Putamen (tissue), 1 donor: ENCODE measurements at regions not wholly inside any gene's neighbourhood (a gene's known extent, or its start where the extent isn't known, plus 50 kb on each side); places are given as distances from the start of the nearest gene placed in this dataset.
"Not testable (repeated sequence)": the region's sequence is repeated elsewhere in the genome, so short reads cannot be mapped to it uniquely, and the experiment has no call there.

Experiments used
- DNase-seq: peaks from one replicate; pipeline ENCODE4 v3.0.0-alpha.2; 2016; ENCODE audit warnings: low spot score

- DNase-seq: no peak
Measured at GRCh38 chr6:144535630-144536029, 250.5 kb downstream of the UTRN start.

GRCh38 chr6:144536079-144536478, 250.9 kb downstream of the UTRN start:
- no peak for DNase-seq

- DNase-seq: no peak
Measured at GRCh38 chr6:144543006-144543871, 258.1 kb downstream of the UTRN start.

- peak; percentile 35 for DNase-seq
Measured at GRCh38 chr6:144544266-144544830, 259.2 kb downstream of the UTRN start.

GRCh38 chr6:144546807-144547206, 261.7 kb downstream of the UTRN start:
- DNase-seq: no peak

GRCh38 chr6:144547409-144547808, 262.3 kb downstream of the UTRN start:
- DNase-seq: no peak

- no peak for DNase-seq
Measured at GRCh38 chr6:144548536-144548935, 263.4 kb downstream of the UTRN start.

- no peak for DNase-seq
Measured at GRCh38 chr6:144549837-144550747, 265.0 kb downstream of the UTRN start.

GRCh38 chr6:144551339-144551738, 266.2 kb downstream of the UTRN start:
- no peak for DNase-seq

GRCh38 chr6:144555066-144555465, 269.9 kb downstream of the UTRN start:
- DNase-seq: no peak

- DNase-seq: no peak
Measured at GRCh38 chr6:144559865-144560593, 274.9 kb downstream of the UTRN start.

GRCh38 chr6:144561455-144562043, 276.4 kb downstream of the UTRN start:
- DNase-seq: no peak

GRCh38 chr6:144564202-144564601, 279.1 kb downstream of the UTRN start:
- no peak for DNase-seq

- no peak for DNase-seq
Measured at GRCh38 chr6:144566868-144567615, 281.9 kb downstream of the UTRN start.

GRCh38 chr6:144568241-144568640, 283.1 kb downstream of the UTRN start:
- DNase-seq: no peak

GRCh38 chr6:144572541-144572940, 287.4 kb downstream of the UTRN start:
- not testable (repeated sequence) for DNase-seq

- DNase-seq: no peak
Measured at GRCh38 chr6:144574796-144575195, 289.7 kb downstream of the UTRN start.

GRCh38 chr6:144575327-144575726, 290.2 kb downstream of the UTRN start:
- DNase-seq: no peak

- DNase-seq: no peak
Measured at GRCh38 chr6:144576871-144577270, 291.7 kb downstream of the UTRN start.
